ENCODE measurements at regions not wholly inside any gene's neighbourhood (a gene's known extent, or its start where the extent isn't known, plus 50 kb on each side); places are given as distances from the start of the nearest gene placed in this dataset.

GRCh38 chr21:19577381-19577780, 1173.8 kb upstream of the TMPRSS15 start:
- no peak for DNase-seq (ENCODE audit: low read depth)
- no peak for TF ChIP-seq CTCF (conservative IDR thresholded peaks at IDR 0.05; ENCODE audit: low read depth, low read length)
- H3K4me3 ChIP-seq (ENCODE audit: low read depth, low read length), result no peak overlapping the region

- no peak overlapping the region for H3K4me3 ChIP-seq (ENCODE audit: low read depth, low read length)
- TF ChIP-seq CTCF (conservative IDR thresholded peaks at IDR 0.05; ENCODE audit: low read depth, low read length), result no peak
- no peak for DNase-seq (ENCODE audit: low read depth)
Measured at GRCh38 chr21:19590044-19590443, 1186.5 kb upstream of the TMPRSS15 start.

DNA sequence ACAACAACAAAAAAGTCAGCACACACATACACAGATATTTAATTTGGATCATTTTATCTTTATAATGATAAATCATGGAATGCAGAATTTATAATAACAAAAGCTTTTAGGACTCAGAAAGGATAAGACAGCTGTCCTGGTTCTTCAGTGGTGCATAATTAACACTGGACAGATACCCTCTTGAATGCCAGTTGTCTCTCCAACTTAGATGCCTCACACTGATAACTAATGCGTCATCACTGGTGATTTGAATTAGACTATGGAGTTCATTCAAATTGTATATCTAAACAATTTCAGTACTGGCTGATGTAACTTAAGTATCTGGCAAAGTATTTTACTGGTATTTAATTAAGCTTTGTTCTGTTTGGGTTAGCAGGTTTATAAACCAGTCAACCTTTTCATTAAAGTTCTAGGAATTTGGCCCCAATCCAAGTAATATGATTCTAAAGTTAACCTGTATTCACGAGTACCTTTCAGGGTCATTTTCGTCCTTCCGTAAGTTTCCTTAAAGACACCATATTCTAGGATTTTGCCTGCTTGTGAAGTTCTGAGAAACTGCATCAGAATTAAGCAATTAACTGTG, 1199.5 kb upstream of the TMPRSS15 start:
- no peak for DNase-seq (ENCODE audit: low read depth)
- H3K4me3 ChIP-seq (ENCODE audit: low read depth, low read length), result no peak overlapping the region
- no peak for TF ChIP-seq CTCF (conservative IDR thresholded peaks at IDR 0.05; ENCODE audit: low read depth, low read length)

DNA sequence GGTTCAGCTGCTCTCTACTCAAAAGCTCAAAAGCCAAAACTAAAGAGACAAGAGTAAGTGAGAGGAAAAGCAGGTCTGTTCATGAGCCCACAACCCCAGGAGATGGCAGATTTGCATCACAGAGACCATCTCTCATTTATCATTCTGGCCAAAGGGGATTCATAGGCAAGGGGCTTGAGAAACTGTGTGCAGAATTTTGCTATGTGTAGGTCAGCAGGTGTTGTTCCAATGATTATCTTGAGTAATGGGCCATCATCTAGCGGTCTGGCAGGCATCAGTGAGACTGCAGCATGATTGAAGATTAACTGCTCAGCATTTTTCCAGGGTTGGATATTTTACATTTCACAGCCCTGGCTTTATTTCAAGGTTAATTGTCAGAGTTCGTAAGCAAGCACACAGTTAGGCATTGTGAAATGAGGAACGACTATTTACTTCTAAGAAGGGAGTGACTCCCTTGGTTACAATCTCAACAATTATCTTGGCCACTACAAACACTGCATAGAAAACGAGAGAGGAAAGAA, 1204.6 kb upstream of the TMPRSS15 start:
- H3K4me3 ChIP-seq (ENCODE audit: low read depth, low read length), result no peak overlapping the region
- TF ChIP-seq CTCF (conservative IDR thresholded peaks at IDR 0.05; ENCODE audit: low read depth, low read length), result no peak
- DNase-seq (ENCODE audit: low read depth), result no peak

DNA sequence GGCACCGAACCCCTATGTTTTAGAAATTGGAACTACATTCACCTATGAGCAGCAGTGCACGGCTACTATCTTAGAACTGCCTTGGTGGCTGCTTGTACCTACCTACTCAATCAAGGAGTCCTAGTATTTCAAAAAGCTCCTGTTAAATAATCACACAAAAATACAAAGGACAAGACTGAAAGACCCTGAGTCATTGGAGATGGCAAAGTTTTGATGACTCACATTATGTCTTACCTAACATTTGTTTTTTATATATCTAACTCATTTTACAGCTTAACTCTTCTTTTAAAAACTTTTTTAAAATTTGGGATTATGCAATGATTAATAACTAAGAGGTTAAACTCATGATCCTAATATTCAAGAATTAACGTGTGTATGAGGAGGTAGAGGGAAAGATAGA, 1206.0 kb upstream of the TMPRSS15 start:
- DNase-seq (ENCODE audit: low read depth), result no peak
- no peak overlapping the region for H3K4me3 ChIP-seq (ENCODE audit: low read depth, low read length)
- TF ChIP-seq CTCF (conservative IDR thresholded peaks at IDR 0.05; ENCODE audit: low read depth, low read length), result no peak

DNA sequence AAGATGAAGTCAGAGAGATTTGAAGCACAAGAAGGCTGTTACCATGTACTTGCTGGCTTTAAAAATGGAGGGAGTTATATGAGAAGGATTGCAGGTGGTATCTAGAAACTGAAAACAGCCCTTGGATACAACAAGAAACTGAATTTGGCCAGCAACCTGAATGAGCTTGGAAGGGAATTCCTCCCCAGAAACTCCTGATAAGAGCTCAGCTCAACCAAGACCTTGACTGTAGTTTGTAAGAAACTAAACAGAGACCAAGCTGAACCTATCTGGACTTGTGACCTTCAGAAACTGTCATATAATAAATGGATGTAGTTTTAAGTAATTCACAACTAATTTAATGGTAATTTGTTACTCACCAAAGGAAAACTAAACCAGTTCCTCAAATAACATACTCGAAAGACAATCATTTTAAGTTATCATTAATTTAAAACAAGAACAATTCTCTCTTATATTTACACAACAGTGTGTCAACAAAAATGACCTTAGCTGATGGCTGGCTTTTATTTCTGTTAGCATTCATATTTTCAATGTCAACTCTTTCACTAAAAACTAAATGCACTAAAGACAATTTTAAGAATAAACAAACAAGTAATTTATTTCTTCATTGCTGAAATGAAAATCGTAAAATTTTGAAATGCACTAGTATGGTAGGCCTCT, 1218.4 kb upstream of the TMPRSS15 start:
- no peak for DNase-seq (ENCODE audit: low read depth)
- H3K4me3 ChIP-seq (ENCODE audit: low read depth, low read length), result no peak overlapping the region
- TF ChIP-seq CTCF (conservative IDR thresholded peaks at IDR 0.05; ENCODE audit: low read depth, low read length), result no peak

GRCh38 chr21:19640964-19641363, 1237.4 kb upstream of the TMPRSS15 start:
- no peak for TF ChIP-seq CTCF (conservative IDR thresholded peaks at IDR 0.05; ENCODE audit: low read depth, low read length)
- DNase-seq (ENCODE audit: low read depth), result no peak

More at GRCh38 chr21:19640964-19641363, 1237.4 kb upstream of the TMPRSS15 start:
- no peak overlapping the region for H3K4me3 ChIP-seq (ENCODE audit: low read depth, low read length)

All from epithelial cell of proximal tubule (primary cell).